Calu3 (cell line): ENCODE measurements at regions not wholly inside any gene's neighbourhood (a gene's known extent, or its start where the extent isn't known, plus 50 kb on each side); places are given as distances from the start of the nearest gene placed in this dataset.

Experiments used
- BruUV-seq: library from RNA; stranded (reverse); fragments of 400-500 nt; replicated peaks from 2 replicates; lab custom pipeline; 2021; lab: Mats Ljungman, UMichigan
- CTCF ChIA-PET: fragments of 300-600 bp; sonication (Branson Sonifier 250); formaldehyde crosslinking; loops from one replicate; lab custom pipeline; 2022; ENCODE audit warnings: antibody characterized with exemption; lab: Charles Lee
- DNase-seq: peaks from one replicate; pipeline ENCODE4 v3.0.0; 2022
- H3K27ac Mint-ChIP-seq: one replicate; pipeline ENCODE4 v1.8.0; 2022; ENCODE audit warnings: mixed read lengths; ENCODE audit not compliant: unreplicated experiment
- H3K27me3 Mint-ChIP-seq: one replicate; pipeline ENCODE4 v1.8.0; 2022; ENCODE audit warnings: mixed read lengths; ENCODE audit not compliant: unreplicated experiment
- H3K36me3 Mint-ChIP-seq: one replicate; pipeline ENCODE4 v1.8.0; 2022; ENCODE audit warnings: mild to moderate bottlenecking, moderate library complexity, mixed read lengths; ENCODE audit not compliant: insufficient read depth, unreplicated experiment
- H3K4me1 Mint-ChIP-seq: one replicate; pipeline ENCODE4 v1.8.0; 2022; ENCODE audit warnings: mild to moderate bottlenecking, low read depth, mixed read lengths; ENCODE audit not compliant: unreplicated experiment
- H3K4me3 Mint-ChIP-seq: one replicate; pipeline ENCODE4 v1.8.0; 2022; ENCODE audit warnings: mild to moderate bottlenecking, low read depth, moderate library complexity, mixed read lengths; ENCODE audit not compliant: unreplicated experiment
- H3K9me3 Mint-ChIP-seq: one replicate; pipeline ENCODE4 v1.8.0; 2022; ENCODE audit warnings: low read depth, mixed read lengths; ENCODE audit not compliant: unreplicated experiment
- CTCF ChIP-seq: fragments of 200-600 bp; IDR thresholded peaks from one replicate; pipeline ENCODE4 v1.8.0; 2022; ENCODE audit warnings: antibody characterized with exemption; ENCODE audit not compliant: unreplicated experiment
- intact Hi-C: fragments of 100-400 bp; cut with micrococcal nuclease; formaldehyde crosslinking; loops from one replicate; pipeline ENCODE4 v1.10.0; 2022; ENCODE audit not compliant: unreplicated experiment

GRCh38 chr6:93568169-93568568, 148.8 kb upstream of the EPHA7 start:
- TF ChIP-seq CTCF, result no peak
- no peaks in the 10 kb centered on the region for H3K27me3 Mint-ChIP-seq
- H3K27ac Mint-ChIP-seq, result no peak overlapping the region
- H3K4me1 Mint-ChIP-seq, result no peaks in the 10 kb centered on the region
- BruUV-seq, result no TSS peak
- CTCF ChIA-PET, result no interaction called here
- no peak for DNase-seq
- no peaks in the 10 kb centered on the region for H3K36me3 Mint-ChIP-seq
- peaks cover 4% of the 10 kb centered on the region for H3K9me3 Mint-ChIP-seq
- H3K4me3 Mint-ChIP-seq, result no peak overlapping the region
- intact Hi-C loops, result no loop called here

GRCh38 chr6:93567164-93567563, 147.8 kb upstream of the EPHA7 start:
- TF ChIP-seq CTCF, result no peak
- H3K36me3 Mint-ChIP-seq, result no peaks in the 10 kb centered on the region
- H3K4me1 Mint-ChIP-seq, result no peaks in the 10 kb centered on the region
- H3K27ac Mint-ChIP-seq, result no peak overlapping the region
- H3K27me3 Mint-ChIP-seq, result no peaks in the 10 kb centered on the region
- CTCF ChIA-PET, result no interaction called here
- intact Hi-C loops, result no loop called here
- no peak overlapping the region for H3K4me3 Mint-ChIP-seq
- DNase-seq, result no peak
- H3K9me3 Mint-ChIP-seq, result peaks cover 4% of the 10 kb centered on the region
- no TSS peak for BruUV-seq

- no peak for DNase-seq
- TF ChIP-seq CTCF, result no peak
- intact Hi-C loops, result no loop called here
- BruUV-seq, result no TSS peak
- H3K27ac Mint-ChIP-seq, result no peak overlapping the region
- CTCF ChIA-PET, result no interaction called here
- no peaks in the 10 kb centered on the region for H3K27me3 Mint-ChIP-seq
- H3K4me3 Mint-ChIP-seq, result no peak overlapping the region
- H3K36me3 Mint-ChIP-seq, result no peaks in the 10 kb centered on the region
- H3K4me1 Mint-ChIP-seq, result no peaks in the 10 kb centered on the region
- peaks cover 4% of the 10 kb centered on the region for H3K9me3 Mint-ChIP-seq
These were observed 146.9 kb upstream of the EPHA7 start for GRCh38 chr6:93566285-93566684.

- H3K4me3 Mint-ChIP-seq, result no peak overlapping the region
- H3K4me1 Mint-ChIP-seq, result no peaks in the 10 kb centered on the region
- H3K9me3 Mint-ChIP-seq, result peaks cover 10% of the 10 kb centered on the region
- CTCF ChIA-PET, result no interaction called here
- no peak for DNase-seq
- BruUV-seq, result no TSS peak
- H3K36me3 Mint-ChIP-seq, result no peaks in the 10 kb centered on the region
- H3K27ac Mint-ChIP-seq, result no peak overlapping the region
- TF ChIP-seq CTCF, result no peak
- H3K27me3 Mint-ChIP-seq, result no peaks in the 10 kb centered on the region
- intact Hi-C loops, result no loop called here
These were observed 143.2 kb upstream of the EPHA7 start for GRCh38 chr6:93562582-93562981.
